ENCODE measurements at regions not wholly inside any gene's neighbourhood (a gene's known extent, or its start where the extent isn't known, plus 50 kb on each side); places are given as distances from the start of the nearest gene placed in this dataset.

GRCh38 chr15:31561156-31561555 is 234.5 kb downstream of the KLF13 start:
- H3K9ac ChIP-seq (ENCODE audit: low read length), result no peak overlapping the region
- no peak overlapping the region for H3K27ac Mint-ChIP-seq
- DNase-seq (no peak), ATAC-seq (ENCODE audit: low read depth) (no peak)
- intact Hi-C loops (cut with micrococcal nuclease), result no loop called here
- no peaks in the 10 kb centered on the region for H3K36me3 ChIP-seq (replicated peaks in 1 of 2; ENCODE audit: control extremely low read depth in 1 of 2, control insufficient read depth in 1 of 2, extremely low read depth in 1 of 2, insufficient read depth in 2 of 2, low read length in 1 of 2)
- no peak overlapping the region for H3K27ac ChIP-seq (ENCODE audit: low read length in 2 of 2)
- no peak overlapping the region for H2AFZ ChIP-seq (ENCODE audit: insufficient read depth, low read depth, low read length, poor library complexity, severe bottlenecking)
- H3K27me3 Mint-ChIP-seq, result peaks cover 5% of the 10 kb centered on the region
- POLR2A ChIA-PET, result no interaction called here
- CTCF ChIA-PET, result no interaction called here
- TF ChIP-seq EZH2 (IDR thresholded peaks at IDR 0.05; ENCODE audit: borderline replicate concordance, insufficient read depth, low read depth, low read length, poor library complexity, severe bottlenecking) (no peak), CTCF (IDR thresholded peaks at IDR 0.05) (no peak)
- H3K9me3 ChIP-seq (ENCODE audit: control extremely low read depth in 1 of 3, control insufficient read depth in 2 of 3, insufficient read depth in 1 of 3, low read length in 2 of 3), result peaks cover 0 to 3% (median 0%) of the 10 kb centered on the region in 3 donors
- H3K4me3 Mint-ChIP-seq, result no peak overlapping the region
- H3K27me3 ChIP-seq (replicated peaks in 1 of 4; ENCODE audit: control extremely low read depth in 1 of 4, control insufficient read depth in 3 of 4, insufficient read depth in 4 of 4, low read length in 3 of 4), result peaks cover 0 to 2% (median 0%) of the 10 kb centered on the region in 4 experiments
- no peaks in the 10 kb centered on the region for H3K9me3 Mint-ChIP-seq (ENCODE audit: insufficient read depth)
- H3K4me3 ChIP-seq (ENCODE audit: control extremely low read depth in 1 of 5, extremely low read depth in 1 of 5, insufficient read depth in 1 of 5, low read depth in 2 of 5, low read length in 4 of 5), result no peak overlapping the region
- H4K20me1 ChIP-seq (ENCODE audit: control insufficient read depth, insufficient read depth, low read length, poor library complexity, severe bottlenecking), result no peaks in the 10 kb centered on the region
- H3K4me2 ChIP-seq (replicated peaks; ENCODE audit: low read depth, low read length, poor library complexity, severe bottlenecking), result no peak overlapping the region
- H3K79me2 ChIP-seq (ENCODE audit: control insufficient read depth, insufficient read depth, low read length), result no peaks in the 10 kb centered on the region
- no peaks in the 10 kb centered on the region for H3K4me1 ChIP-seq (ENCODE audit: control insufficient read depth in 2 of 2, insufficient read depth in 2 of 2, low read length in 2 of 2)
- no peaks in the 10 kb centered on the region for H3K4me1 Mint-ChIP-seq
- WGBS (ENCODE audit: insufficient coverage), result 58% methylated on average over 7 of the region's 7 CpGs

GRCh38 chr15:31563001-31563400 is 236.4 kb downstream of the KLF13 start:
- H3K27ac ChIP-seq (ENCODE audit: low read length in 2 of 2), result no peak overlapping the region
- CTCF ChIA-PET, result no interaction called here
- ATAC-seq (ENCODE audit: low read depth), result no peak
- no peak overlapping the region for H3K4me3 ChIP-seq (ENCODE audit: control extremely low read depth in 1 of 5, extremely low read depth in 1 of 5, insufficient read depth in 1 of 5, low read depth in 2 of 5, low read length in 4 of 5)
- no peaks in the 10 kb centered on the region for H3K36me3 ChIP-seq (replicated peaks in 1 of 2; ENCODE audit: control extremely low read depth in 1 of 2, control insufficient read depth in 1 of 2, extremely low read depth in 1 of 2, insufficient read depth in 2 of 2, low read length in 1 of 2)
- no peak overlapping the region for H2AFZ ChIP-seq (ENCODE audit: insufficient read depth, low read depth, low read length, poor library complexity, severe bottlenecking)
- DNase-seq, result no peak
- H3K4me3 Mint-ChIP-seq, result no peak overlapping the region
- H3K9me3 ChIP-seq (ENCODE audit: control extremely low read depth in 1 of 3, control insufficient read depth in 2 of 3, insufficient read depth in 1 of 3, low read length in 2 of 3), result peaks cover 0 to 12% (median 0%) of the 10 kb centered on the region in 3 donors
- H3K4me2 ChIP-seq (replicated peaks; ENCODE audit: low read depth, low read length, poor library complexity, severe bottlenecking), result no peak overlapping the region
- H3K9me3 Mint-ChIP-seq (ENCODE audit: insufficient read depth), result peaks cover 3% of the 10 kb centered on the region
- POLR2A ChIA-PET, result no interaction called here
- intact Hi-C loops (cut with micrococcal nuclease), result no loop called here
- WGBS (ENCODE audit: insufficient coverage), result 67% methylated on average over 1 of the region's 5 CpGs
- no peak overlapping the region for H3K27ac Mint-ChIP-seq
- TF ChIP-seq CTCF (IDR thresholded peaks at IDR 0.05) (no peak), EZH2 (IDR thresholded peaks at IDR 0.05; ENCODE audit: borderline replicate concordance, insufficient read depth, low read depth, low read length, poor library complexity, severe bottlenecking) (no peak)
- peaks cover 5% of the 10 kb centered on the region for H3K27me3 Mint-ChIP-seq
- H3K4me1 Mint-ChIP-seq, result no peaks in the 10 kb centered on the region
- no peaks in the 10 kb centered on the region for H3K79me2 ChIP-seq (ENCODE audit: control insufficient read depth, insufficient read depth, low read length)
- no peaks in the 10 kb centered on the region for H4K20me1 ChIP-seq (ENCODE audit: control insufficient read depth, insufficient read depth, low read length, poor library complexity, severe bottlenecking)
- no peaks in the 10 kb centered on the region for H3K4me1 ChIP-seq (ENCODE audit: control insufficient read depth in 2 of 2, insufficient read depth in 2 of 2, low read length in 2 of 2)
- H3K9ac ChIP-seq (ENCODE audit: low read length), result no peak overlapping the region
- H3K27me3 ChIP-seq (replicated peaks in 1 of 4; ENCODE audit: control extremely low read depth in 1 of 4, control insufficient read depth in 3 of 4, insufficient read depth in 4 of 4, low read length in 3 of 4), result no peaks in the 10 kb centered on the region

Measured in B cell (primary cell).